GM06990 (cell line): ENCODE measurements at regions not wholly inside any gene's neighbourhood (a gene's known extent, or its start where the extent isn't known, plus 50 kb on each side); places are given as distances from the start of the nearest gene placed in this dataset.

ENCODE experiments used
- DNase-seq: peaks from one replicate; pipeline ENCODE4 v3.0.0-alpha.2; 2011; ENCODE audit not compliant: insufficient read length; ENCODE audit errors: extremely low read depth
- H3K27me3 ChIP-seq: replicated peaks from 2 replicates; pipeline ENCODE4 v1.6.0; 2011; ENCODE audit warnings: low read length; ENCODE audit not compliant: control insufficient read depth, insufficient read depth
- H3K36me3 ChIP-seq: 2 replicates; pipeline ENCODE4 v1.5.1; 2011; ENCODE audit warnings: low read length; ENCODE audit not compliant: control insufficient read depth, insufficient read depth
- H3K4me3 ChIP-seq: replicated peaks from 2 replicates; pipeline ENCODE4 v1.5.1; 2011; ENCODE audit warnings: low read depth, mild to moderate bottlenecking, control low read depth, low read length
- CTCF ChIP-seq: IDR thresholded peaks from 2 replicates; pipeline ENCODE4 v1.5.1; 2011; ENCODE audit warnings: low read length, control low read depth, mild to moderate bottlenecking, inconsistent platforms; ENCODE audit not compliant: insufficient read depth, poor library complexity, severe bottlenecking

DNA sequence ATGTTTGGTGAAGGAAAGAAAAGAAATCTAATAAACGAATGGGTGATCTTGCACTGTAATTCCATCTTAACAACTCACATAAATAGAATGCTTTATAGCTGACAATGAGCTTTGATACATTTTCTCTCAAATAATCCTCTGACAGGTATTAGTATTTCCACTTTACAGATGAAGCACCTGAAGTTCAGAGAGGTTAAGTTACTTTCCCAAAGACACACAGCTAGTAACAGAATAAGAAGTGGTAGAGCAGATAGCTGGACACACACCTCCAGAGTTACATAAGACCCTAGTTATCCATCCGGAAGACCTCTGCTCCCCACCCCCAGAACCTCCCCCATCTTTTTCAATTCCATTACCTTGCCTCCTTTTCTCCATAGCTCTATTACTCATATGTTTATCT is 213.3 kb upstream of the ZC3H12A start:
- H3K36me3 ChIP-seq = no peaks in the 10 kb centered on the region
- TF ChIP-seq CTCF = no peak
- H3K4me3 ChIP-seq = no peak overlapping the region
- H3K27me3 ChIP-seq = no peaks in the 10 kb centered on the region; the same call in none of the 2 replicates
- DNase-seq = no peak

GRCh38 chr1:37262439-37263170 is 211.8 kb upstream of the ZC3H12A start:
- TF ChIP-seq CTCF = no peak
- no peaks in the 10 kb centered on the region; the same call in none of the 2 replicates for H3K27me3 ChIP-seq
- no peak overlapping the region for H3K4me3 ChIP-seq
- H3K36me3 ChIP-seq = no peaks in the 10 kb centered on the region
- DNase-seq = no peak

DNA sequence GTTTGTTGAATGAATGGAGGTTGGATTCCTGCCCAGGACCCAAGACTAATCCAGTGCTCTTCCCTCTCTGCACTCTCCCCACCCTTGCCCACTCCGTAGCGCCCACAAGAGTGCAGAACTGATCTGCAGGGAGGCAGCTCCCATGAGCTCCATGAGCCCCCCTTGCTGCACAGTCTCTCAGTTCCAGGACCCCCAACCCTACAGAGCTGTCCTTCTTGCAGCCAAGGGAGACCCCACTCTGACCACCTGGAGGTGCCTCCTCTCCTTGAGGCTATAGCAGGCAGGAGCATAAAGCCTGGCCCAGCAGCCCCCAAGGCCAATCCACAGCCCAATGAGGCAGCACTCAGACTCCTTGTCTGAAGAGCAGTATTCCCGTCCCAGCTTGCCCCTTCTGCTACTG is 209.2 kb upstream of the ZC3H12A start:
- Histone ChIP-seq H3K36me3 (no peaks in the 10 kb centered on the region), H3K4me3 (no peak overlapping the region), H3K27me3 (no peaks in the 10 kb centered on the region; the same call in none of the 2 replicates)
- TF ChIP-seq CTCF = no peak
- no peak for DNase-seq

- H3K36me3 ChIP-seq = no peaks in the 10 kb centered on the region
- no peak for TF ChIP-seq CTCF
- DNase-seq = no peak
- H3K4me3 ChIP-seq = no peak overlapping the region
- no peaks in the 10 kb centered on the region; the same call in none of the 2 replicates for H3K27me3 ChIP-seq
Observed at GRCh38 chr1:37265786-37266667, 208.4 kb upstream of the ZC3H12A start.

DNA sequence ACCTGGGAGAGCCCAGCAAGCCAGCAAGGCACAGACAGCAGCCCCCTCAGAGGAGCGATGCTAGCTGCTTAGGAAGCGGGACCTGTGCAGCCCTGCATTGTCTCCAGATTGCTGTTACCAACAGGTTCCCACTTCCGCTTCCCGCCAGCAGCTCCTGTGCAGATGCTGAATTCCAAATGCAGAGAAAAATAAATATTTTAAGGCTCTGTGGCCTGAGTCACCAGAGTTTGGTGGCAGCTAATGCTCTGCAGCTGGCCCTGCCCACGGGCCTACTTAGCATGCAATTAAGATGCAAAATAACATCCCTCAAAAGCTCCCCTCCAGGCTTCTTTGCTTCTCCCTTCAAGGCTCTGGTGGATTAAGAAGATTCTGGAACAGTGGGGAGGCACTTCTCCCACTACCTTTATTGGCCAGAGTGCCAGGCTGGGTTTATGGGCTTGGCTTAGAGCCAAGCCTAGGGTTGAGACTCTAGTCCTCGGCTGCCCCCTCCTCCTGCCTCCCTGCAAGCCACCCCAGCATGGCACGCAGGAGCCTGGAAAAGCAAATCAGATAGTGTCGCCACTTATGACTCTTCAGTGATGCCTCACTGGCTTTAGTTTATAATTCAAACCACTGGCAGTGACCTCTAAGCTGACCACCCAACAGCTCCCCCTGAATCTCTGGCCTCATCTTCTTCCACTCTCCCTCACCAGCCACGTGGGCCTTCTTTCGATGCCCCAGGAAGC is 207.1 kb upstream of the ZC3H12A start:
- DNase-seq = no peak
- Histone ChIP-seq H3K27me3 (no peaks in the 10 kb centered on the region; the same call in none of the 2 replicates), H3K36me3 (no peaks in the 10 kb centered on the region), H3K4me3 (no peak overlapping the region)
- TF ChIP-seq CTCF = no peak
